DOHH2 (cell line): ENCODE measurements at regions not wholly inside any gene's neighbourhood (a gene's known extent, or its start where the extent isn't known, plus 50 kb on each side); places are given as distances from the start of the nearest gene placed in this dataset.

Source experiments
- CTCF ChIP-seq: fragments of 200-600 bp; sonication (generic); IDR thresholded peaks from one replicate; pipeline ENCODE4 v1.5.1; 2014; ENCODE audit warnings: antibody characterized with exemption, mild to moderate bottlenecking, low read depth, low read length; ENCODE audit not compliant: poor library complexity, severe bottlenecking
- EZH2phosphoT487 ChIP-seq: fragments of 200-600 bp; sonication (generic); IDR thresholded peaks from 2 replicates; pipeline ENCODE4 v1.6.1; 2017; ENCODE audit warnings: borderline replicate concordance, mild to moderate bottlenecking, antibody characterized with exemption, low read length, moderate library complexity, mixed read lengths

DNA sequence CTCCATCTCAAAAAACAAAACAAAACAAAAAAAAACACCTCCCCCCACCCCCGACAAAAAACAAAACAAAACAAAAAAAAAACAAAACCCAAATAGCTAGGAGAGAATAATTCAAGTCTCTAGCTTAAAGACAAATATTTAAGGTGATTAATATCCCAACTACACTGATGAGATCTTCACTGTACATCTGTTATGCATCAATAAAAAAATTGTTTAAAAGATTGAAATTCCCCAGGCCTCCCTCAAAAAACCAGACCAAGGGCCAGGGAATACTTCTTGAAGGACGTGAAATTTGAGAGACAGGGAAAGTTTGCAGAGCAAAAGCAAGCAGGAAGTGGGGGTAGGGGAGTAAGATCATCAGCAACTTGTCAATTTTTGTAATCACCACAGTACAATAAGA lies 232.6 kb downstream of the REEP3 start:
- TF ChIP-seq CTCF = no peak
- no peak for TF ChIP-seq EZH2phosphoT487
